Vagina (tissue), 2 donors: ENCODE measurements at regions not wholly inside any gene's neighbourhood (a gene's known extent, or its start where the extent isn't known, plus 50 kb on each side); places are given as distances from the start of the nearest gene placed in this dataset.

Source experiments
- CTCF ChIP-seq, 3 experiments: fragments of 450-650 bp in 2 of 3; fragments of 200-600 bp in 1 of 3; sonication (generic) in 1 of 3; IDR thresholded peaks; one replicate each; pipeline ENCODE4 v1.5.1; 2017 to 2019; ENCODE audit warnings: antibody characterized with exemption in 3 of 3, mild to moderate bottlenecking in 2 of 3, moderate library complexity in 2 of 3
- POLR2A ChIP-seq, 2 donors: fragments of 450-650 bp; IDR thresholded peaks; one replicate each; pipeline ENCODE4 v1.6.1; 2017; ENCODE audit warnings: antibody characterized with exemption in 2 of 2, mild to moderate bottlenecking in 2 of 2, moderate library complexity in 2 of 2
- POLR2AphosphoS5 ChIP-seq, 2 donors: sonication (generic); formaldehyde crosslinking; IDR thresholded peaks; one replicate each; pipeline ENCODE4 v1.9.0; 2017; ENCODE audit warnings: antibody characterized with exemption in 2 of 2, mild to moderate bottlenecking in 2 of 2, low read depth in 1 of 2; ENCODE audit not compliant: insufficient read depth in 1 of 2

GRCh38 chr10:31151301-31151700, 119.6 kb upstream of the ZNF438 start:
- TF ChIP-seq CTCF (IDR thresholded peaks at IDR 0.05) (no peak), POLR2A (IDR thresholded peaks at IDR 0.05) (no peak), POLR2AphosphoS5 (IDR thresholded peaks at IDR 0.05; ENCODE audit: insufficient read depth in 1 of 2, low read depth in 1 of 2) (no peak)
